ENCODE measurements at regions not wholly inside any gene's neighbourhood (a gene's known extent, or its start where the extent isn't known, plus 50 kb on each side); places are given as distances from the start of the nearest gene placed in this dataset.
"Not testable (repeated sequence)": the region's sequence is repeated elsewhere in the genome, so short reads cannot be mapped to it uniquely, and the experiment has no call there.

DNA sequence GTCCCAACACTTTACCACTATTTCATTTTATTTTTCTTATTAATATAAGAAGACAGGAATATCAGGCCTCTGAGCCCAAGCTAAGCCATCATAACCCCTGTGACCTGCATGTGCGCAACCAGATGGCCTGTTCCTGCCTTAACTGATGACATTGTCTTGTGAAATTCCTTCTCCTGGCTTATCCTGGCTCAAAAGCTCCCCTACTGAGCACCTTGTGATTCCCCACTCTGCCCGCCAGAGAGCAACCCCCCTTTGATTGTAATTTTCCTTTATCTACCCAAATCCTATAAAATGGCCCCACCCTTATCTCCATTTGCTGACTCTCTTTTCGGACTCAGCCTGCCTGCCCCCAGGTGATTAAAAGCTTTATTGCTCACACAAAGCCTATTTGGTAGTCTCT lies 382.8 kb upstream of the HS3ST1 start:
- FAIRE-seq; H3K18ac ChIP-seq (ENCODE audit: extremely low read depth, low read length); H2BK5ac ChIP-seq (ENCODE audit: low read depth, low read length); H2BK15ac ChIP-seq (ENCODE audit: low read length); DNase-seq (ENCODE audit: low read depth in 1 of 2, low spot score in 2 of 2); H2BK20ac ChIP-seq (ENCODE audit: low read length); H2BK12ac ChIP-seq (ENCODE audit: low read depth, low read length); H3K4me2 ChIP-seq (ENCODE audit: insufficient read depth in 1 of 2, low read depth in 2 of 2, low read length in 2 of 2); H3K4me3 ChIP-seq (ENCODE audit: extremely low read depth in 1 of 4, insufficient read depth in 2 of 4, low read depth in 3 of 4, low read length in 4 of 4); H3K23ac ChIP-seq (ENCODE audit: insufficient read length); H3K14ac ChIP-seq (ENCODE audit: insufficient read length); H2AK5ac ChIP-seq (ENCODE audit: low read depth, low read length); H2AFZ ChIP-seq (ENCODE audit: low read length); H3K4me1 ChIP-seq (replicated peaks in 1 of 4; ENCODE audit: control insufficient read depth in 3 of 4, insufficient read depth in 4 of 4, low read length in 3 of 4); H4K20me1 ChIP-seq (replicated peaks in 1 of 2; ENCODE audit: control insufficient read depth in 1 of 2, insufficient read depth in 2 of 2, low read length in 2 of 2); H3K27me3 ChIP-seq (replicated peaks in 1 of 4; ENCODE audit: control insufficient read depth in 3 of 4, extremely low read depth in 1 of 4, insufficient read depth in 3 of 4, low read length in 3 of 4); H3K79me1 ChIP-seq (ENCODE audit: low read depth, low read length); H3K27ac ChIP-seq (ENCODE audit: low read depth, low read length); H3K36me3 ChIP-seq (ENCODE audit: control insufficient read depth in 2 of 4, insufficient read depth in 4 of 4, low read length in 3 of 4); H4K8ac ChIP-seq (ENCODE audit: extremely low read depth, insufficient read depth, low read length); H3K56ac ChIP-seq (replicated peaks; ENCODE audit: insufficient read length, low read depth, low read length); H3K4ac ChIP-seq (replicated peaks; ENCODE audit: insufficient read length, low read depth, low read length); H3K23me2 ChIP-seq (ENCODE audit: low read depth, low read length); H3K9ac ChIP-seq (replicated peaks in 1 of 4; ENCODE audit: extremely low read depth in 1 of 4, low read depth in 3 of 4, low read length in 3 of 4); H4K5ac ChIP-seq (ENCODE audit: insufficient read length, low read depth, low read length); H4K91ac ChIP-seq (replicated peaks; ENCODE audit: insufficient read length, low read length); POLR2A ChIA-PET (ENCODE audit: partially characterized antibody); H3K79me2 ChIP-seq (ENCODE audit: control insufficient read depth in 1 of 2, insufficient read depth in 2 of 2, low read length in 2 of 2); H2BK120ac ChIP-seq (replicated peaks; ENCODE audit: low read depth, low read length): not testable (repeated sequence)
- WGBS, 2 experiments (ENCODE audit: extremely low coverage in 1 of 2, insufficient coverage in 1 of 2, insufficient read length in 1 of 2, insufficient replicate concordance in 2 of 2, low coverage in 1 of 2, low lambda C conversion rate in 2 of 2, missing lambda C conversion rate in 1 of 2), result 75% methylated on average over 3 of the region's 3 CpGs; no CpG with 5 or more reads in 1 of the 2 experiments
- peaks cover 0 to 10% of the 10 kb centered on the region in 2 experiments; a peak in 1 of 4 replicates for H3K9me3 ChIP-seq (ENCODE audit: insufficient read depth in 2 of 2, low read depth in 1 of 2, low read length in 1 of 2)
- CTCF ChIA-PET (ENCODE audit: partially characterized antibody), result interaction anchor here (2.5 kb wide), 1 partner anchor 10 kb away, joined by 9 read pairs; no protein-coding TSS in a partner anchor
- TF ChIP-seq CTCF (IDR thresholded peaks at IDR 0.05; ENCODE audit: control extremely low read depth in 1 of 3, insufficient read depth in 1 of 3, low read depth in 1 of 3, low read length in 3 of 3), result peak in 1 of 3 experiments; percentile 1; a peak in 1 of 4 replicates
